Fibroblast of lung (primary cell): ENCODE measurements at regions not wholly inside any gene's neighbourhood (a gene's known extent, or its start where the extent isn't known, plus 50 kb on each side); places are given as distances from the start of the nearest gene placed in this dataset.

ENCODE experiments used
- CTCF ChIP-seq, 2 donors: IDR thresholded peaks in 1 of 2; conservative IDR thresholded peaks in 1 of 2; 1 replicate in 1 of 2; 2 replicates in 1 of 2; pipeline ENCODE4 v1.5.1; 2011 to 2012; ENCODE audit warnings: low read length in 2 of 2, control low read depth in 1 of 2, inconsistent platforms in 1 of 2, low read depth in 1 of 2, mild to moderate bottlenecking in 1 of 2
- EZH2 ChIP-seq: IDR thresholded peaks from 2 replicates; pipeline ENCODE4 v1.5.1; 2012; ENCODE audit warnings: low read length, control low read depth, mild to moderate bottlenecking; ENCODE audit errors: missing control alignments

DNA sequence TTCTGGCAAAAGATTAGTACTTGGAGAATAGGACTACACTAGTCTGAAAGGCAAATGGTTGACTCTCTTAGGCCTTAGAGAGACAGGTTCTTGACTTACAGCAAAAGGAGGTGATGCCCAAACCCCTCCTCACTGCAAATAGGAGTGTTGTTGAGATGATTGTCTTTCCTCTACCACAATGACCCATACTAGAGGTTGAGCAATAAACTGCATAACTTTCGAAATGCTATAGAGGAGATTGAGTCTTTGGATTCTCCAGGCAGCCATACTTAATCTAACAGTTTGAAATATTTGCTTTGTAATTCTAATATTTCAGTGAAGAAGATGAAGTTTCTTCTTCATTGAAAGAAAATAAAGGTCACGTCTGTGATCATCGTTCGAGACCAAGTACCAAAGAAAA is 498.5 kb upstream of the GBE1 start:
- no peak for TF ChIP-seq CTCF (conservative IDR thresholded peaks at IDR 0.05 in 1 of 2, IDR thresholded peaks at IDR 0.05 in 1 of 2; ENCODE audit: low read depth in 1 of 2, low read length in 2 of 2)
- no peak for TF ChIP-seq EZH2
